ENCODE measurements at regions not wholly inside any gene's neighbourhood (a gene's known extent, or its start where the extent isn't known, plus 50 kb on each side); places are given as distances from the start of the nearest gene placed in this dataset.

- DNase-seq: no peak
Measured at GRCh38 chr13:85461621-85462020, 337.6 kb downstream of the SLITRK6 start.

GRCh38 chr13:85445534-85445933 lies 353.7 kb downstream of the SLITRK6 start:
- DNase-seq: no peak

DNA sequence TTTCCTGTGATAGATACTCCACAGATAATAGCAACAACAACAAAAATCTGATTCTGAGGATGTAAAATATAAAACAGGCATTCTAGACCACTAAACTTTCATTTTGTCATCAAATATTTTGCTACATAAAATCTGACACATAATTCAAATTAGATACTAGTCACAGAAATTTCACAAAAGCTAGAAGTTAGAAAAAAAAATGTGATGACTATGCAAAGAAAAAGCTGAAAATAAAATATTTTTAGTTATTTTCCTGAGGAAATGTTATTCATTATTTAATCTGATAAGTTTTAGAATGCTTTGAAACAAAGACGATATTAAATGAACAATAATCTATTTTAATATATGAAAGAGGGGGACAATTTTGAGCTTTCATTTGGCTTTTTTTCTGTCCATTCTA lies 357.2 kb downstream of the SLITRK6 start:
- DNase-seq: no peak

GRCh38 chr13:85441364-85441763 lies 357.9 kb downstream of the SLITRK6 start:
- DNase-seq: no peak

- DNase-seq: no peak
Measured at GRCh38 chr13:85436029-85436428, 363.2 kb downstream of the SLITRK6 start.

GRCh38 chr13:85434927-85435326 lies 364.3 kb downstream of the SLITRK6 start:
- no peak for DNase-seq

DNA sequence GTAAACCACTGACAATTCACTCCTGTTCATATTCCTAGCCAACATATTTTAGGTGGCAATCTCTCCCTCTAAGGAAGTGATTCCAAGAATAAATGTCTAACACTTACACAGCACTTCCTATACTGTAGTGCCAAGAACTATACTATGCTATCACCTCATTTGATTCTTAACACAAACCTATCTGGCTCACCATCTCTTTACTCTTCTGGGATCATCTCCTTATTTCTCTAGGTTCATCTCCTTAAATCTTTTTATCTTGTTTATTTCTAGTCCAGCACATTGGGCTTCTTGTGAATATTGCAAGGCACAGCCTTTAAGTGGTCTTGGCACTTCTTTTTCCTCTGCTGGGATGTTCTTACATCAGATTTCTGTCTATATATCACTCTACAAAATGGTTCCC lies 366.3 kb downstream of the SLITRK6 start:
- DNase-seq: no peak

GRCh38 chr13:85431720-85432119 lies 367.5 kb downstream of the SLITRK6 start:
- DNase-seq: no peak

- no peak for DNase-seq
Measured at GRCh38 chr13:85430216-85430794, 368.9 kb downstream of the SLITRK6 start.

GRCh38 chr13:85427416-85427815 lies 371.8 kb downstream of the SLITRK6 start:
- DNase-seq: no peak

DNA sequence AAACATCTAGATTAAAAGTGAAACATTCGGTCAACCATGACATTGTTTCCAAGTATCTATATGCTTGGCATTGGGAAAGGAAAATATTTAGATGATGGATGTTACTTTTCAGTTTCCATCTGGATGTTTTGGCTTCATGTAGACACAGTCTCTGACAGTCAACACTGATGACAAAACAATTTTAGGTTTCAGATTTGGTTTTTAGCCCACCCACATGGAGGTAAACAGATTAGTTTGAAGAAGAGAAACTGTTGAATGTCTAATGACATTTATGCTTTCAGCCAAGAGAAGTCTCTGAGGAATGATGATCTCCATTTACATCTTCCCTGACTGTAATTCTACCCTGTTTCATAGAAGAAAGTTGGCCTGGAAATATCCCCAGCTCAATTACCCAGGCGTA lies 379.1 kb downstream of the SLITRK6 start:
- DNase-seq: no peak

- DNase-seq: no peak
Measured at GRCh38 chr13:85419611-85420010, 379.6 kb downstream of the SLITRK6 start.

- DNase-seq: no peak
Measured at GRCh38 chr13:85417807-85418206, 381.4 kb downstream of the SLITRK6 start.

DNA sequence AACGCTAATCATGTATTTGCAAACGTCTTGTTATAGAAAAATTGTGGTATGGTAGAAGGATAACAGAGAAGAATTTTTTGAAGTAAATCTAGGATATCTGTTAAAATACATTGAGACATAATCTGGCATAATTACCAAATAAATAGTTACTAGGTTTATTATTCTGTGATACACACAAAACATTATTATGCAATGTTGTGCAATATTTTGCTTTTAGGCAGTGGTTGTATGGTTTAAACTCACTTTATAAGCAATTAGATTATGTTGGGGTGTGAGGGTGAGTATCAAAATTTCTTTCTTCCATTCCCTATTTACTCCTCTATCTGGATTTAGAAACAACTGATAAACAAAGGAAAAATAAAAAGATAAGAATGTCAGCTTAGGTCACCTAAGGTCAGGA lies 385.6 kb downstream of the SLITRK6 start:
- no peak for DNase-seq

- no peak for DNase-seq
Measured at GRCh38 chr13:85412448-85412847, 386.8 kb downstream of the SLITRK6 start.

- no peak for DNase-seq
Measured at GRCh38 chr13:85411591-85411990, 387.6 kb downstream of the SLITRK6 start.

- DNase-seq: no peak
Measured at GRCh38 chr13:85408415-85408814, 390.8 kb downstream of the SLITRK6 start.

- DNase-seq: no peak
Measured at GRCh38 chr13:85406269-85406975, 392.8 kb downstream of the SLITRK6 start.

- no peak for DNase-seq
Measured at GRCh38 chr13:85405316-85405897, 393.8 kb downstream of the SLITRK6 start.

- DNase-seq: no peak
Measured at GRCh38 chr13:85386424-85386823, 412.8 kb downstream of the SLITRK6 start.

- no peak for DNase-seq
Measured at GRCh38 chr13:85383291-85383690, 415.9 kb downstream of the SLITRK6 start.

DNA sequence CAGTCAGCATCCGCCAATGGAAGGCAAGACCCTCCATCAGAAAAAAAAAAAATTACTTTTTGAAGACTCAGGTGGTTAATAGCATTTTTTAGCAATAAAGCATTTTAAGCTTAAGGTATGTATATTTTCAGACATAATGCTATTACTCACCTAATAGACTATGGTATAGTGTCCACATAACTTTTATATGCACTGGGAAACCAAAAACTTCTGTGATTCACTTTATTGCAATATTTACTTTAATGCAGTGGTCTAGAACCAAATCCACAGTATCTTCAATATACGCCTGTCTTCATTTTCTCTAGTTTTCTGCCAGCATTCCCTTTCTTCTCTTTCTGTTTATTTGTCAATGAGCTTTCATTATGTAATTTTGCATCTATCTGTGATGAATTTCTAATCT lies 418.1 kb downstream of the SLITRK6 start:
- DNase-seq: no peak

GRCh38 chr13:85379991-85380390 lies 419.2 kb downstream of the SLITRK6 start:
- no peak for DNase-seq

DNA sequence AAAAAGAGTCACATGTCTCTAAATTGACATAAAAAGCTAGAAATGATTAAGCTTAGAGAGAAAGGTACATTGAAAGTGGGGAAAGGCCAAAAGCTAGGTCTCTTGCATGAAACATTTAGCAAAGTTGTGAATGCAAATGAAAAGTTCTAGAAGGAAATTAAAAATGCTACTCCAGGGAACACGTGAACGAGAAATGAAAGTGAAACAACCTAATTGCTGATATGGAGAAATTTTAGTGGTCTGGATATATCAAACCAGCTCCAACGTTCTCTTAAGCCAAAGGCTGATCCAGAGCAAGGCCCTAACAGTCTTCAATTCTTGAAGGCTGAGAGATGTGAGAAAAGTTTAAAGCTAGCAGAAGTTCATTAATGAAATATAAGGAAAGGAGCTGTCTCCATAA lies 419.8 kb downstream of the SLITRK6 start:
- DNase-seq: no peak

All from fibroblast of skin of back (primary cell).